Psoas muscle (tissue), 7 donors: ENCODE measurements at regions not wholly inside any gene's neighbourhood (a gene's known extent, or its start where the extent isn't known, plus 50 kb on each side); places are given as distances from the start of the nearest gene placed in this dataset.
A peak's percentile ranks its signal among the peaks of the same experiment; 100 is the strongest.

Experiments
- ATAC-seq, 4 donors: fragments of 200-7000 bp; cut with Tn5 transposase; one replicate each; pipeline ENCODE4 v1.9.1; 2020; ENCODE audit warnings: moderate library complexity in 3 of 4, mild to moderate bottlenecking in 2 of 4
- DNase-seq, 2 donors: peaks; one replicate each; pipeline ENCODE4 v3.0.0-alpha.2; 2020
- H3K27ac ChIP-seq: fragments of 200-600 bp; one replicate; pipeline ENCODE4 v1.8.0; 2022
- H3K27me3 ChIP-seq, 3 donors: fragments of 200-600 bp in 1 of 3; one replicate each; pipeline versions ENCODE4 v1.6.1 to v1.8.0; 2013 to 2022; ENCODE audit warnings: low read length in 2 of 3, mild to moderate bottlenecking in 2 of 3, moderate library complexity in 1 of 3; ENCODE audit not compliant: insufficient read depth in 3 of 3
- H3K36me3 ChIP-seq, 2 donors: fragments of 200-600 bp in 1 of 2; one replicate each; pipeline versions ENCODE4 v1.6.1 to v1.8.0; 2013 to 2022; ENCODE audit warnings: low read depth in 1 of 2, mild to moderate bottlenecking in 1 of 2, moderate library complexity in 1 of 2; ENCODE audit not compliant: insufficient read depth in 1 of 2
- H3K4me1 ChIP-seq: fragments of 200-600 bp; one replicate; pipeline ENCODE4 v1.8.0; 2022
- H3K4me3 ChIP-seq: fragments of 200-600 bp; one replicate; pipeline ENCODE4 v1.8.0; 2022; ENCODE audit warnings: mild to moderate bottlenecking
- H3K9me3 ChIP-seq: fragments of 200-600 bp; one replicate; pipeline ENCODE4 v1.8.0; 2022
- CTCF ChIP-seq: fragments of 200-600 bp; IDR thresholded peaks from one replicate; pipeline ENCODE4 v1.8.0; 2022; ENCODE audit warnings: antibody characterized with exemption
- WGBS, 3 donors: extraction: QIAGEN DNeasy Blood & Tissue Kit; methylation state at CpG; one replicate each; pipeline versions ENCODE4 v1.1.6 to v1.1.7; 2013; 5-methylcytosine and 5-hydroxymethylcytosine counted together
- intact Hi-C, 2 donors: fragments of 100-400 bp; cut with DNase I; formaldehyde crosslinking; loops; one replicate each; pipeline versions ENCODE4 v1.11.0 to v1.14.2; 2022
- donor health status: healthy with polysubstance abuse.
- donor health status: DM: no; HTN: no; CAD: no; lungs with moderate emphysema.
- donor health status: Bipolar disorder and iron deficiency.
- donor health status: healthy.
- donor health status: DM: yes; HTN: yes; CAD: no.
- donor health status: DM: no; HTN: no; CAD: no.
- donor health status: DM: yes; HTN: yes; CAD: no.

- H3K4me3 ChIP-seq, result no peak overlapping the region
- intact Hi-C loops, result loop anchor here (5.0 to 10.0 kb wide), 2 partner anchors 99 to 101 kb away; no protein-coding TSS in a partner anchor
- H3K27me3 ChIP-seq, result peaks cover 0 to 3% (median 0%) of the 10 kb centered on the region in 3 donors
- H3K4me1 ChIP-seq, result no peaks in the 10 kb centered on the region
- no peak overlapping the region for H3K27ac ChIP-seq
- peak; percentile 40 for TF ChIP-seq CTCF
- ATAC-seq, result peak in 2 of 4 donors; percentile 56 to 62
- WGBS, 3 donors, result 91 to 94% (median 91%) methylated on average over 2 of the region's 2 CpGs
- no peak for DNase-seq
- H3K36me3 ChIP-seq, result no peaks in the 10 kb centered on the region
- H3K9me3 ChIP-seq, result no peaks in the 10 kb centered on the region
Measured at GRCh38 chr9:79233542-79233941, 338.2 kb upstream of the TLE4 start.

- no peaks in the 10 kb centered on the region for H3K4me1 ChIP-seq
- no peaks in the 10 kb centered on the region for H3K36me3 ChIP-seq
- ATAC-seq (no peak), DNase-seq (no peak)
- no peaks in the 10 kb centered on the region for H3K9me3 ChIP-seq
- no peak overlapping the region for H3K27ac ChIP-seq
- intact Hi-C loops, result loop anchor here in 1 of 2 donors (10.0 kb wide), 1 partner anchor 102 kb away; no protein-coding TSS in a partner anchor
- H3K4me3 ChIP-seq, result no peak overlapping the region
- H3K27me3 ChIP-seq, result peaks cover 0 to 3% (median 0%) of the 10 kb centered on the region in 3 donors
- TF ChIP-seq CTCF, result no peak
- WGBS, 3 donors, result 48 to 53% (median 50%) methylated on average over 2 of the region's 2 CpGs
Measured at GRCh38 chr9:79236466-79236865, 335.3 kb upstream of the TLE4 start.

- 20 to 48% (median 36%) methylated on average over 1 of the region's 1 CpG for WGBS, 3 donors
- DNase-seq, result no peak
- intact Hi-C loops, result loop anchor here in 1 of 2 donors (10.0 kb wide), 1 partner anchor 103 kb away; no protein-coding TSS in a partner anchor
- H3K36me3 ChIP-seq, result no peaks in the 10 kb centered on the region
- no peak overlapping the region for H3K4me3 ChIP-seq
- no peaks in the 10 kb centered on the region for H3K9me3 ChIP-seq
- no peak for TF ChIP-seq CTCF
- H3K27ac ChIP-seq, result no peak overlapping the region
- ATAC-seq, result no peak
- H3K27me3 ChIP-seq, result peaks cover 0 to 3% (median 0%) of the 10 kb centered on the region in 3 donors
- no peaks in the 10 kb centered on the region for H3K4me1 ChIP-seq
Measured at GRCh38 chr9:79237861-79238260, 333.9 kb upstream of the TLE4 start.

GRCh38 chr9:79240774-79241173 lies 331.0 kb upstream of the TLE4 start:
- ATAC-seq, result no peak
- Histone ChIP-seq H3K27ac (no peak overlapping the region), H3K27me3 (peaks cover 0 to 3% (median 0%) of the 10 kb centered on the region in 3 donors), H3K4me3 (no peak overlapping the region), H3K9me3 (no peaks in the 10 kb centered on the region), H3K4me1 (no peaks in the 10 kb centered on the region), H3K36me3 (no peaks in the 10 kb centered on the region)
- WGBS, 3 donors, result 85 to 90% (median 87%) methylated on average over 3 of the region's 3 CpGs
- intact Hi-C loops, result loop anchor here in 1 of 2 donors (10.0 kb wide), 1 partner anchor 806 kb away; no protein-coding TSS in a partner anchor
- no peak for DNase-seq
- TF ChIP-seq CTCF, result no peak

GRCh38 chr9:79242489-79242888 lies 329.3 kb upstream of the TLE4 start:
- H3K27ac ChIP-seq, result no peak overlapping the region
- no peak for TF ChIP-seq CTCF
- no peaks in the 10 kb centered on the region for H3K36me3 ChIP-seq
- H3K9me3 ChIP-seq, result no peaks in the 10 kb centered on the region
- H3K27me3 ChIP-seq, result no peaks in the 10 kb centered on the region
- ATAC-seq (no peak), DNase-seq (no peak)
- intact Hi-C loops, result loop anchor here in 1 of 2 donors (10.0 kb wide), 1 partner anchor 808 kb away; no protein-coding TSS in a partner anchor
- no peak overlapping the region for H3K4me3 ChIP-seq
- H3K4me1 ChIP-seq, result no peaks in the 10 kb centered on the region
- WGBS, 3 donors, result 75 to 85% (median 81%) methylated on average over 2 of the region's 2 CpGs
